Erythroblast (primary cell): ENCODE measurements at regions not wholly inside any gene's neighbourhood (a gene's known extent, or its start where the extent isn't known, plus 50 kb on each side); places are given as distances from the start of the nearest gene placed in this dataset.

Source experiments
- GATA1 ChIP-seq: IDR thresholded peaks from 2 replicates; pipeline ENCODE4 v1.6.1; 2011; ENCODE audit warnings: low read depth, mild to moderate bottlenecking, control low read depth, low read length, moderate library complexity
- POLR2A ChIP-seq: IDR thresholded peaks from 2 replicates; pipeline ENCODE4 v1.6.1; 2011; ENCODE audit warnings: mild to moderate bottlenecking, low read length

DNA sequence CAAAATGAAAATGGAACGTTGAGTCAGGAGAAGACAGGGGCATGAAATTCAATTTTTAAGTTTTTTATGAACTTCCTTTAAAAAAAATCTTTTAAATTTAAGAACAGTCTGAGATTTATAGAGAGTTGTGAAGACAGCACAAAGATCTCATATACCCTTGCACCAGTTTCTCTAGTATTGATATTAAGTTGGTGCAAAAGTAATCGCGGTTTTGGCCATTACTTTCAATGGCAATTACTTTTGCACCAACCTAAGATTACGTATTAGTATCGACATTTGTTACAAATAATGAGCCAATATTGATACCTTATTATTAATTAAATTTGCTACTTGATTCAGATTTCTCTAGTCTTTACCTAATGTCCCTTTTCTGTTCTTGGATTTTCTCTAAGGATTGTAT, 684.4 kb upstream of the CDH8 start:
- TF ChIP-seq POLR2A (no peak), GATA1 (no peak)
